BE2C (cell line): ENCODE measurements at regions not wholly inside any gene's neighbourhood (a gene's known extent, or its start where the extent isn't known, plus 50 kb on each side); places are given as distances from the start of the nearest gene placed in this dataset.

ENCODE experiments used
- DNase-seq: peaks from one replicate; pipeline ENCODE4 v3.0.0-alpha.2; 2020
- H3K27me3 ChIP-seq: fragments of 250-450 bp; sonication (Bioruptor Pico); 2 replicates; pipeline ENCODE4 v1.5.1; 2020; ENCODE audit warnings: mild to moderate bottlenecking
- H3K36me3 ChIP-seq: fragments of 250-450 bp; sonication (Bioruptor Pico); 2 replicates; pipeline ENCODE4 v1.5.1; 2020; ENCODE audit warnings: mild to moderate bottlenecking
- H3K4me1 ChIP-seq: fragments of 250-450 bp; sonication (Bioruptor Pico); 2 replicates; pipeline ENCODE4 v1.5.1; 2020
- H3K4me3 ChIP-seq: 2 replicates; pipeline ENCODE4 v1.5.1; 2011; ENCODE audit warnings: low read depth, low read length
- H3K9me3 ChIP-seq: fragments of 250-450 bp; sonication (Bioruptor Pico); 2 replicates; pipeline ENCODE4 v1.5.1; 2020
- CTCF ChIP-seq: IDR thresholded peaks from 2 replicates; pipeline ENCODE4 v1.5.1; 2012; ENCODE audit warnings: mild to moderate bottlenecking, low read depth, low read length

GRCh38 chr19:30853036-30853435, 480.9 kb downstream of the ZNF536 start:
- Histone ChIP-seq H3K36me3 (no peaks in the 10 kb centered on the region), H3K4me3 (no peak overlapping the region), H3K4me1 (no peaks in the 10 kb centered on the region), H3K9me3 (no peaks in the 10 kb centered on the region), H3K27me3 (no peaks in the 10 kb centered on the region)
- DNase-seq, result no peak
- no peak for TF ChIP-seq CTCF

- Histone ChIP-seq H3K9me3 (no peaks in the 10 kb centered on the region), H3K36me3 (no peaks in the 10 kb centered on the region), H3K4me3 (no peak overlapping the region), H3K27me3 (no peaks in the 10 kb centered on the region), H3K4me1 (no peaks in the 10 kb centered on the region)
- no peak for TF ChIP-seq CTCF
- DNase-seq, result no peak
These were observed 480.0 kb downstream of the ZNF536 start for GRCh38 chr19:30852168-30852567.

- Histone ChIP-seq H3K4me1 (no peaks in the 10 kb centered on the region), H3K4me3 (no peak overlapping the region), H3K27me3 (no peaks in the 10 kb centered on the region), H3K9me3 (no peaks in the 10 kb centered on the region), H3K36me3 (no peaks in the 10 kb centered on the region)
- no peak for DNase-seq
- no peak for TF ChIP-seq CTCF
These were observed 479.5 kb downstream of the ZNF536 start for GRCh38 chr19:30851646-30852045.

GRCh38 chr19:30848636-30849425, 476.6 kb downstream of the ZNF536 start:
- no peak for DNase-seq
- no peak overlapping the region for H3K4me3 ChIP-seq
- no peaks in the 10 kb centered on the region for H3K4me1 ChIP-seq
- TF ChIP-seq CTCF, result no peak
- H3K36me3 ChIP-seq, result no peaks in the 10 kb centered on the region
- no peaks in the 10 kb centered on the region for H3K27me3 ChIP-seq
- no peaks in the 10 kb centered on the region for H3K9me3 ChIP-seq

DNA sequence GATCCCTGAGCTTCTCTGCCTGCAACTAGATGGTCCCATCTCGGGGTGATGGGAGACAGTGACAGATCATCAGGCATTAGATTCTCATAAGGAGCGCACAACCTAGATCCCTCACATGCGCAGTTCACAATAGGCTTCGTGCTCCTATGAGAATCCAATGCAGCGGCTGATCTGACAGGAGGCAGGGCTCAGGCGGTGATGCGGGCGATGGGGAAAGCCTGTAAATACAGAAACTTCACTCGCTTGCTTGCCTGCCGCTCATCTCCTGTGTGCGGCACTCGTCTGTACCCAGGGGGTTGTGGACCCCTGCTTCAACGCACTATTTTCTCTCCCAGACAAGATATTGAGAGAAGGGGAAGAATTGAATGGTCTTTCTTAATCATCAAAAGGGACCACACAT, 473.9 kb downstream of the ZNF536 start:
- no peak overlapping the region for H3K4me3 ChIP-seq
- no peaks in the 10 kb centered on the region for H3K36me3 ChIP-seq
- TF ChIP-seq CTCF, result no peak
- DNase-seq, result no peak
- H3K27me3 ChIP-seq, result no peaks in the 10 kb centered on the region
- H3K9me3 ChIP-seq, result no peaks in the 10 kb centered on the region
- no peaks in the 10 kb centered on the region for H3K4me1 ChIP-seq

GRCh38 chr19:30842926-30843325, 470.7 kb downstream of the ZNF536 start:
- H3K27me3 ChIP-seq, result no peaks in the 10 kb centered on the region
- no peaks in the 10 kb centered on the region for H3K36me3 ChIP-seq
- no peak for TF ChIP-seq CTCF
- no peak for DNase-seq
- no peak overlapping the region for H3K4me3 ChIP-seq
- no peaks in the 10 kb centered on the region for H3K4me1 ChIP-seq
- no peaks in the 10 kb centered on the region for H3K9me3 ChIP-seq
